A673 (cell line): ENCODE measurements at regions not wholly inside any gene's neighbourhood (a gene's known extent, or its start where the extent isn't known, plus 50 kb on each side); places are given as distances from the start of the nearest gene placed in this dataset.

ENCODE experiments used
- BruUV-seq: library from RNA; stranded (reverse); fragments of 400-500 nt; replicated peaks from 2 replicates; lab custom pipeline; 2021; lab: Mats Ljungman, UMichigan
- CTCF ChIA-PET: fragments of 300-600 bp; sonication (Branson Sonifier 250); formaldehyde crosslinking; loops from one replicate; lab custom pipeline; 2022; ENCODE audit warnings: antibody characterized with exemption; lab: Charles Lee
- POLR2A ChIA-PET: fragments of 300-600 bp; sonication (Branson Sonifier 250); formaldehyde crosslinking; loops from one replicate; lab custom pipeline; 2022; ENCODE audit warnings: antibody characterized with exemption; ENCODE audit not compliant: low non-redundant PET; lab: Charles Lee
- DNase-seq: peaks from one replicate; pipeline ENCODE4 v3.0.0-alpha.2; 2015; ENCODE audit warnings: low spot score
- H3K27ac ChIP-seq: fragments of 200-600 bp; sonication (generic); 2 replicates; pipeline ENCODE4 v1.5.1; 2016; ENCODE audit warnings: mixed run types, low read depth, mild to moderate bottlenecking, mixed read lengths, antibody characterized with exemption, low read length; ENCODE audit not compliant: poor library complexity, severe bottlenecking
- H3K27me3 ChIP-seq: fragments of 200-600 bp; sonication (generic); replicated peaks from 2 replicates; pipeline ENCODE4 v1.6.1; 2017; ENCODE audit warnings: mixed run types, low read depth, mild to moderate bottlenecking, mixed read lengths, antibody characterized with exemption, low read length; ENCODE audit not compliant: insufficient read depth, poor library complexity
- H3K36me3 ChIP-seq: fragments of 200-600 bp; sonication (generic); 2 replicates; pipeline ENCODE4 v1.6.1; 2016; ENCODE audit warnings: mixed run types, mild to moderate bottlenecking, mixed read lengths, antibody characterized with exemption, low read length; ENCODE audit not compliant: insufficient read depth, poor library complexity, severe bottlenecking
- H3K4me1 ChIP-seq: fragments of 200-600 bp; sonication (generic); 2 replicates; pipeline ENCODE4 v1.6.1; 2017; ENCODE audit warnings: mixed run types, mild to moderate bottlenecking, mixed read lengths, antibody characterized with exemption, low read length; ENCODE audit not compliant: insufficient read depth, poor library complexity, severe bottlenecking
- H3K4me3 ChIP-seq: fragments of 200-600 bp; sonication (generic); 2 replicates; pipeline ENCODE4 v1.5.1; 2016; ENCODE audit warnings: low read depth, mixed run types, mild to moderate bottlenecking, mixed read lengths, low read length; ENCODE audit not compliant: poor library complexity, severe bottlenecking
- H3K9me3 ChIP-seq: fragments of 200-600 bp; sonication (generic); 2 replicates; pipeline ENCODE4 v1.6.1; 2016; ENCODE audit warnings: mixed run types, low read depth, mild to moderate bottlenecking, mixed read lengths, antibody characterized with exemption, low read length; ENCODE audit not compliant: poor library complexity, severe bottlenecking
- CTCF ChIP-seq: fragments of 300-800, 200-600 bp; sonication (generic); conservative IDR thresholded peaks from 2 replicates; pipeline ENCODE4 v1.5.1; 2017; ENCODE audit warnings: low read depth, mild to moderate bottlenecking, antibody characterized with exemption, low read length, moderate library complexity, mixed read lengths
- EZH2 ChIP-seq: fragments of 200-600 bp; sonication (generic); IDR thresholded peaks from 2 replicates; pipeline ENCODE4 v1.6.1; 2017; ENCODE audit warnings: borderline replicate concordance, low read depth, mild to moderate bottlenecking, mixed read lengths, antibody characterized with exemption, low read length; ENCODE audit not compliant: poor library complexity, severe bottlenecking
- intact Hi-C: fragments of 100-400 bp; cut with micrococcal nuclease; formaldehyde crosslinking; loops from one replicate; pipeline ENCODE4 v1.10.0; 2022; ENCODE audit not compliant: unreplicated experiment

- H3K9me3 ChIP-seq, result no peaks in the 10 kb centered on the region
- intact Hi-C loops, result no loop called here
- BruUV-seq, result no TSS peak
- H3K27me3 ChIP-seq, result no peaks in the 10 kb centered on the region
- H3K4me1 ChIP-seq, result no peaks in the 10 kb centered on the region
- TF ChIP-seq EZH2 (no peak), CTCF (no peak)
- POLR2A ChIA-PET, result no interaction called here
- CTCF ChIA-PET, result no interaction called here
- H3K4me3 ChIP-seq, result no peak overlapping the region
- no peaks in the 10 kb centered on the region for H3K36me3 ChIP-seq
- no peak overlapping the region for H3K27ac ChIP-seq
- no peak for DNase-seq
Observed at GRCh38 chr4:36773467-36773866, 471.1 kb upstream of the NWD2 start.

GRCh38 chr4:36775544-36775943, 469.0 kb upstream of the NWD2 start:
- Histone ChIP-seq H3K9me3 (peaks cover 3% of the 10 kb centered on the region), H3K4me3 (no peak overlapping the region), H3K4me1 (no peaks in the 10 kb centered on the region), H3K36me3 (no peaks in the 10 kb centered on the region), H3K27me3 (no peaks in the 10 kb centered on the region), H3K27ac (no peak overlapping the region)
- POLR2A ChIA-PET, result no interaction called here
- CTCF ChIA-PET, result no interaction called here
- intact Hi-C loops, result no loop called here
- TF ChIP-seq CTCF, result no peak
- no peak for TF ChIP-seq EZH2
- no peak for DNase-seq
- BruUV-seq, result no TSS peak

GRCh38 chr4:36779601-36780000, 464.9 kb upstream of the NWD2 start:
- H3K27me3 ChIP-seq, result no peaks in the 10 kb centered on the region
- no peak overlapping the region for H3K27ac ChIP-seq
- DNase-seq, result no peak
- H3K9me3 ChIP-seq, result peaks cover 3% of the 10 kb centered on the region
- ChIA-PET CTCF (no interaction called here), POLR2A (no interaction called here)
- no peaks in the 10 kb centered on the region for H3K4me1 ChIP-seq
- TF ChIP-seq EZH2 (no peak), CTCF (no peak)
- no peak overlapping the region for H3K4me3 ChIP-seq
- H3K36me3 ChIP-seq, result no peaks in the 10 kb centered on the region
- no TSS peak for BruUV-seq
- intact Hi-C loops, result no loop called here

GRCh38 chr4:36785973-36786372, 458.6 kb upstream of the NWD2 start:
- Histone ChIP-seq H3K4me3 (no peak overlapping the region), H3K9me3 (no peaks in the 10 kb centered on the region), H3K36me3 (no peaks in the 10 kb centered on the region), H3K4me1 (no peaks in the 10 kb centered on the region), H3K27me3 (no peaks in the 10 kb centered on the region), H3K27ac (no peak overlapping the region)
- TF ChIP-seq EZH2 (no peak), CTCF (no peak)
- ChIA-PET POLR2A (no interaction called here), CTCF (no interaction called here)
- intact Hi-C loops, result no loop called here
- DNase-seq, result no peak
- no TSS peak for BruUV-seq
